Parathyroid adenoma (tissue), 2 donors: ENCODE measurements at regions not wholly inside any gene's neighbourhood (a gene's known extent, or its start where the extent isn't known, plus 50 kb on each side); places are given as distances from the start of the nearest gene placed in this dataset.

Source experiments
- H2AFZ ChIP-seq: fragments of 300-600 bp; sonication (generic); one replicate; pipeline ENCODE4 v1.7.0; 2017; ENCODE audit warnings: antibody characterized with exemption, mild to moderate bottlenecking
- H3K27ac ChIP-seq: fragments of 300-600 bp; sonication (generic); one replicate; pipeline ENCODE4 v1.7.0; 2017
- H3K27me3 ChIP-seq: fragments of 300-600 bp; sonication (generic); one replicate; pipeline ENCODE4 v1.7.0; 2017; ENCODE audit warnings: low read length; ENCODE audit not compliant: control insufficient read depth, insufficient read depth
- H3K36me3 ChIP-seq: fragments of 300-600 bp; sonication (generic); one replicate; pipeline ENCODE4 v1.7.0; 2017; ENCODE audit warnings: low read length; ENCODE audit not compliant: control insufficient read depth, insufficient read depth
- H3K4me1 ChIP-seq: fragments of 300-600 bp; sonication (generic); one replicate; pipeline ENCODE4 v1.7.0; 2017; ENCODE audit warnings: control low read depth
- H3K4me2 ChIP-seq: fragments of 300-600 bp; sonication (generic); one replicate; pipeline ENCODE4 v1.7.0; 2017; ENCODE audit warnings: low read length
- H3K4me3 ChIP-seq: fragments of 300-600 bp; sonication (generic); one replicate; pipeline ENCODE4 v1.7.0; 2017; ENCODE audit warnings: low read depth, low read length
- H3K79me2 ChIP-seq: fragments of 300-600 bp; sonication (generic); one replicate; pipeline ENCODE4 v1.7.0; 2017; ENCODE audit warnings: control low read depth
- H3K9ac ChIP-seq: fragments of 300-600 bp; sonication (generic); one replicate; pipeline ENCODE4 v1.7.0; 2017; ENCODE audit warnings: mild to moderate bottlenecking
- H3K9me3 ChIP-seq: fragments of 300-600 bp; sonication (generic); one replicate; pipeline ENCODE4 v1.7.0; 2017; ENCODE audit warnings: low read length; ENCODE audit not compliant: control insufficient read depth
- TF ChIP-seq, protein P1 (sequence below): fragments of 300-600 bp; sonication (generic); IDR thresholded peaks from one replicate; pipeline ENCODE4 v1.7.0; 2017; ENCODE audit warnings: antibody characterized with exemption, mild to moderate bottlenecking
- donor health status: primary hyperparathyroidism.

- TF ChIP-seq, protein P1, sequence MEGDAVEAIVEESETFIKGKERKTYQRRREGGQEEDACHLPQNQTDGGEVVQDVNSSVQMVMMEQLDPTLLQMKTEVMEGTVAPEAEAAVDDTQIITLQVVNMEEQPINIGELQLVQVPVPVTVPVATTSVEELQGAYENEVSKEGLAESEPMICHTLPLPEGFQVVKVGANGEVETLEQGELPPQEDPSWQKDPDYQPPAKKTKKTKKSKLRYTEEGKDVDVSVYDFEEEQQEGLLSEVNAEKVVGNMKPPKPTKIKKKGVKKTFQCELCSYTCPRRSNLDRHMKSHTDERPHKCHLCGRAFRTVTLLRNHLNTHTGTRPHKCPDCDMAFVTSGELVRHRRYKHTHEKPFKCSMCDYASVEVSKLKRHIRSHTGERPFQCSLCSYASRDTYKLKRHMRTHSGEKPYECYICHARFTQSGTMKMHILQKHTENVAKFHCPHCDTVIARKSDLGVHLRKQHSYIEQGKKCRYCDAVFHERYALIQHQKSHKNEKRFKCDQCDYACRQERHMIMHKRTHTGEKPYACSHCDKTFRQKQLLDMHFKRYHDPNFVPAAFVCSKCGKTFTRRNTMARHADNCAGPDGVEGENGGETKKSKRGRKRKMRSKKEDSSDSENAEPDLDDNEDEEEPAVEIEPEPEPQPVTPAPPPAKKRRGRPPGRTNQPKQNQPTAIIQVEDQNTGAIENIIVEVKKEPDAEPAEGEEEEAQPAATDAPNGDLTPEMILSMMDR = no peak
- Histone ChIP-seq H3K79me2 (no peaks in the 10 kb centered on the region), H2AFZ (no peak overlapping the region), H3K9me3 (no peaks in the 10 kb centered on the region), H3K9ac (no peak overlapping the region), H3K27me3 (no peaks in the 10 kb centered on the region), H3K4me1 (no peaks in the 10 kb centered on the region), H3K4me3 (no peak overlapping the region), H3K27ac (no peak overlapping the region), H3K4me2 (no peak overlapping the region), H3K36me3 (no peaks in the 10 kb centered on the region)
Measured at GRCh38 chr17:33651686-33652085, 358.6 kb upstream of the ASIC2 start.

GRCh38 chr17:33652731-33653398 lies 359.8 kb upstream of the ASIC2 start:
- H2AFZ ChIP-seq = no peak overlapping the region
- H3K4me2 ChIP-seq = no peak overlapping the region
- no peaks in the 10 kb centered on the region for H3K9me3 ChIP-seq
- H3K9ac ChIP-seq = no peak overlapping the region
- H3K4me1 ChIP-seq = no peaks in the 10 kb centered on the region
- no peak overlapping the region for H3K27ac ChIP-seq
- no peaks in the 10 kb centered on the region for H3K27me3 ChIP-seq
- H3K4me3 ChIP-seq = no peak overlapping the region
- TF ChIP-seq, protein P1 = no peak
- no peaks in the 10 kb centered on the region for H3K79me2 ChIP-seq
- no peaks in the 10 kb centered on the region for H3K36me3 ChIP-seq

- Histone ChIP-seq H3K4me2 (no peak overlapping the region), H3K9me3 (no peaks in the 10 kb centered on the region), H3K36me3 (no peaks in the 10 kb centered on the region), H3K27me3 (no peaks in the 10 kb centered on the region), H3K4me1 (no peaks in the 10 kb centered on the region), H3K79me2 (no peaks in the 10 kb centered on the region), H3K9ac (no peak overlapping the region), H3K4me3 (no peak overlapping the region), H2AFZ (no peak overlapping the region), H3K27ac (no peak overlapping the region)
- TF ChIP-seq, protein P1 = no peak
Measured at GRCh38 chr17:33653399-33653788, 360.3 kb upstream of the ASIC2 start.

DNA sequence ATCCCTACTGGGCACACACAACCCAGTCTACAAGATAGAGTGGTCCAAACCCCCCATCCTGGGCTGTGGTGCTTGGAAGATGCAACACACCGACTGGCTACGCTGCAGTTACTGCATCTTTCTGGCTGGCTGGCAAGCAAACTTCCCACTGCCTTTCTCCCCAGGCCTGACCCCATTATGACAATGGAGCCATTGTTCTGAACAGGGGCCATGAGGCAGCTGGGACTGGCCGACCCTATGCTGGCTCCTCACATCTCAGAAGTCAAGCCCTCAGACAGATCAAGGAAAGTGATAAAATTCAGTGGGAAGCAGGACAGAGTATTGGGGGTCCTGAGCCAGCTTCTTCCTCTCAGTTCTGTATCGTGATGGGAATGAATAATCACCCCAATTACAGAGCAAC lies 364.1 kb upstream of the ASIC2 start:
- Histone ChIP-seq H3K4me1 (no peaks in the 10 kb centered on the region), H2AFZ (no peak overlapping the region), H3K4me3 (no peak overlapping the region), H3K4me2 (no peak overlapping the region), H3K36me3 (no peaks in the 10 kb centered on the region), H3K9ac (no peak overlapping the region), H3K9me3 (no peaks in the 10 kb centered on the region), H3K27ac (no peak overlapping the region), H3K79me2 (no peaks in the 10 kb centered on the region), H3K27me3 (no peaks in the 10 kb centered on the region)
- TF ChIP-seq, protein P1 = no peak

DNA sequence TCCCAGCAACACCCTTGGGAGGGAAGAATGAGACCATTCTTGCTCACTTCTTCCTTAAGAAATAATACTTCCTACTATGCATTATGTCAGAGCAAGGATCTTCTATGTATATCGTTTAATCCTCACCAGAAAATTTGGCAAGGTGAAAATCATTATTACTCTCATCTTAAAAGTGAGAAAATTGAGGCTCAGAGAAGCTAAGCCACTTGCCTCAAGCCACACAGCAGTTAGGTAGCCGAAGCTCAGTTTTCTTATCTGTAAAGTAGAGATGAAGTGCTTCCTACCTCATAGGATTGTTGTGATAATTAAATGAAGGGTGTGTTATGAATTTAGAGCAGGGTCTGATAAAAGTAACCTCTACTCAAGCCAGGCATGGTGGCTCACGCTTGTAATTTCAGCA lies 368.9 kb upstream of the ASIC2 start:
- H3K79me2 ChIP-seq = no peaks in the 10 kb centered on the region
- no peaks in the 10 kb centered on the region for H3K9me3 ChIP-seq
- H3K4me3 ChIP-seq = no peak overlapping the region
- H3K27me3 ChIP-seq = no peaks in the 10 kb centered on the region
- TF ChIP-seq, protein P1 = no peak
- H2AFZ ChIP-seq = no peak overlapping the region
- H3K4me1 ChIP-seq = peaks cover 1% of the 10 kb centered on the region
- H3K36me3 ChIP-seq = no peaks in the 10 kb centered on the region
- no peak overlapping the region for H3K27ac ChIP-seq
- H3K4me2 ChIP-seq = no peak overlapping the region
- no peak overlapping the region for H3K9ac ChIP-seq
